GM23338 (cell line): ENCODE measurements at regions not wholly inside any gene's neighbourhood (a gene's known extent, or its start where the extent isn't known, plus 50 kb on each side); places are given as distances from the start of the nearest gene placed in this dataset.

Source experiments
- ATAC-seq: fragments of 200-7000 bp; cut with Tn5 transposase; 3 replicates; pipeline ENCODE4 v1.9.1; 2020
- DNase-seq: peaks from one replicate; pipeline ENCODE4 v3.0.0-alpha.2; 2015; ENCODE audit warnings: low spot score
- H2AFZ ChIP-seq: fragments of 200-600 bp; sonication (generic); 2 replicates; pipeline ENCODE4 v1.8.0; 2016; ENCODE audit warnings: antibody characterized with exemption, mild to moderate bottlenecking, moderate library complexity
- H3F3A ChIP-seq: fragments of 200-600 bp; sonication (generic); replicated peaks from 2 replicates; pipeline ENCODE4 v1.8.0; 2017; ENCODE audit warnings: antibody characterized with exemption, mixed run types, low read depth
- H3K27ac ChIP-seq: fragments of 200-600 bp; sonication (generic); 2 replicates; pipeline ENCODE4 v1.6.1; 2016; ENCODE audit warnings: low read depth
- H3K27me3 ChIP-seq: fragments of 200-600 bp; sonication (generic); 2 replicates; pipeline ENCODE4 v1.8.0; 2016; ENCODE audit warnings: mild to moderate bottlenecking, mixed run types, moderate library complexity; ENCODE audit not compliant: insufficient read depth
- H3K36me3 ChIP-seq: fragments of 200-600 bp; sonication (generic); 2 replicates; pipeline ENCODE4 v1.8.0; 2016; ENCODE audit warnings: mild to moderate bottlenecking; ENCODE audit not compliant: insufficient read depth
- H3K4me1 ChIP-seq: fragments of 200-600 bp; sonication (generic); 2 replicates; pipeline ENCODE4 v1.8.0; 2016; ENCODE audit warnings: mild to moderate bottlenecking, moderate library complexity; ENCODE audit not compliant: insufficient read depth
- H3K4me2 ChIP-seq: fragments of 200-600 bp; sonication (generic); 2 replicates; pipeline ENCODE4 v1.7.1; 2017; ENCODE audit warnings: mixed run types
- H3K4me3 ChIP-seq: fragments of 200-600 bp; sonication (generic); 2 replicates; pipeline ENCODE4 v1.6.1; 2016; ENCODE audit warnings: mixed run types
- H3K79me2 ChIP-seq: fragments of 200-600 bp; sonication (generic); replicated peaks from 2 replicates; pipeline ENCODE4 v1.8.0; 2017; ENCODE audit warnings: mild to moderate bottlenecking; ENCODE audit not compliant: insufficient read depth
- H3K9me2 ChIP-seq: fragments of 200-600 bp; sonication (generic); 2 replicates; pipeline ENCODE4 v1.8.0; 2017; ENCODE audit not compliant: insufficient read depth
- H4K20me1 ChIP-seq: fragments of 200-600 bp; sonication (generic); replicated peaks from 2 replicates; pipeline ENCODE4 v1.8.0; 2017; ENCODE audit warnings: mild to moderate bottlenecking; ENCODE audit not compliant: insufficient read depth
- H3K27ac Mint-ChIP-seq: 2 replicates; pipeline ENCODE4 v1.8.0; 2020; ENCODE audit warnings: inconsistent platforms, mild to moderate bottlenecking, moderate library complexity, mixed read lengths
- H3K27me3 Mint-ChIP-seq: 3 replicates; pipeline ENCODE4 v1.8.0; 2022; ENCODE audit warnings: low read depth, mild to moderate bottlenecking, moderate library complexity, mixed read lengths, inconsistent platforms; ENCODE audit not compliant: insufficient read depth, poor library complexity
- H3K36me3 Mint-ChIP-seq: 3 replicates; pipeline ENCODE4 v1.8.0; 2021; ENCODE audit warnings: low read depth, mild to moderate bottlenecking, inconsistent platforms, moderate library complexity, mixed read lengths
- H3K4me1 Mint-ChIP-seq: 3 replicates; pipeline ENCODE4 v1.8.0; 2020; ENCODE audit warnings: mild to moderate bottlenecking, inconsistent platforms, mixed read lengths
- H3K4me3 Mint-ChIP-seq: 3 replicates; pipeline ENCODE4 v1.8.0; 2021; ENCODE audit warnings: moderate library complexity, mild to moderate bottlenecking, inconsistent platforms, mixed read lengths
- H3K9me3 Mint-ChIP-seq: 3 replicates; pipeline ENCODE4 v1.8.0; 2020; ENCODE audit warnings: moderate library complexity, mild to moderate bottlenecking, inconsistent platforms, mixed read lengths
- CREB1 ChIP-seq: fragments of 250-450 bp; sonication (Bioruptor Pico); IDR thresholded peaks from 2 replicates; pipeline ENCODE4 v1.5.0; 2020; ENCODE audit warnings: low read depth, mild to moderate bottlenecking, moderate library complexity
- STAT1 ChIP-seq: IDR thresholded peaks from one replicate; pipeline ENCODE4 v1.6.1; 2016; ENCODE audit warnings: antibody characterized with exemption; ENCODE audit not compliant: unreplicated experiment
- TF ChIP-seq, protein P1 (sequence below): IDR thresholded peaks from one replicate; pipeline ENCODE4 v1.6.1; 2018; ENCODE audit warnings: antibody characterized with exemption; ENCODE audit not compliant: unreplicated experiment
- TF ChIP-seq, protein P2 (sequence below): fragments of 250-450 bp; sonication (Bioruptor Pico); IDR thresholded peaks from 2 replicates; pipeline ENCODE4 v1.5.0; 2020; ENCODE audit warnings: mild to moderate bottlenecking, moderate library complexity

DNA sequence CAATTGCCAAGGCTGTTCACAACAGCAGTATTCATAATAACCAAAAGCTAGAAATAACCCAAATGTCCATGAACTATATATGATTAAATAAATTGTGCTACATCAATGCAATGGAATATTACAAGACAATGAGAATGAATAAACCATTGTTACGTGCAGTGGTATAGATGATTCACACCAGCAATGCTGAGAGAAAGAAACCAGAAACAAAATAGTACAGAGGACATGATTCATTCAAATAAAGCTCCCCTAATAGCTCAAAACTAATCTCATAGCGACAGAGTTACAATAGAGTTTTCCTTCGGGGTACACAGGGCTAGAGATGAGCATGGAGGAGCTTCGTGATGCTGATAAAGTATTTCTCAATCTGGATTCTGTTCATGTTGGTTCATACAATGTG, 148.1 kb upstream of the SPANXN1 start:
- Mint-ChIP-seq H3K27ac (no peak overlapping the region), H3K9me3 (peaks cover 53% of the 10 kb centered on the region), H3K27me3 (peaks cover 1% of the 10 kb centered on the region), H3K36me3 (no peaks in the 10 kb centered on the region), H3K4me1 (no peaks in the 10 kb centered on the region), H3K4me3 (no peak overlapping the region)
- no peak overlapping the region for H3K4me2 ChIP-seq
- H3K4me1 ChIP-seq: no peaks in the 10 kb centered on the region
- TF ChIP-seq, protein P1, sequence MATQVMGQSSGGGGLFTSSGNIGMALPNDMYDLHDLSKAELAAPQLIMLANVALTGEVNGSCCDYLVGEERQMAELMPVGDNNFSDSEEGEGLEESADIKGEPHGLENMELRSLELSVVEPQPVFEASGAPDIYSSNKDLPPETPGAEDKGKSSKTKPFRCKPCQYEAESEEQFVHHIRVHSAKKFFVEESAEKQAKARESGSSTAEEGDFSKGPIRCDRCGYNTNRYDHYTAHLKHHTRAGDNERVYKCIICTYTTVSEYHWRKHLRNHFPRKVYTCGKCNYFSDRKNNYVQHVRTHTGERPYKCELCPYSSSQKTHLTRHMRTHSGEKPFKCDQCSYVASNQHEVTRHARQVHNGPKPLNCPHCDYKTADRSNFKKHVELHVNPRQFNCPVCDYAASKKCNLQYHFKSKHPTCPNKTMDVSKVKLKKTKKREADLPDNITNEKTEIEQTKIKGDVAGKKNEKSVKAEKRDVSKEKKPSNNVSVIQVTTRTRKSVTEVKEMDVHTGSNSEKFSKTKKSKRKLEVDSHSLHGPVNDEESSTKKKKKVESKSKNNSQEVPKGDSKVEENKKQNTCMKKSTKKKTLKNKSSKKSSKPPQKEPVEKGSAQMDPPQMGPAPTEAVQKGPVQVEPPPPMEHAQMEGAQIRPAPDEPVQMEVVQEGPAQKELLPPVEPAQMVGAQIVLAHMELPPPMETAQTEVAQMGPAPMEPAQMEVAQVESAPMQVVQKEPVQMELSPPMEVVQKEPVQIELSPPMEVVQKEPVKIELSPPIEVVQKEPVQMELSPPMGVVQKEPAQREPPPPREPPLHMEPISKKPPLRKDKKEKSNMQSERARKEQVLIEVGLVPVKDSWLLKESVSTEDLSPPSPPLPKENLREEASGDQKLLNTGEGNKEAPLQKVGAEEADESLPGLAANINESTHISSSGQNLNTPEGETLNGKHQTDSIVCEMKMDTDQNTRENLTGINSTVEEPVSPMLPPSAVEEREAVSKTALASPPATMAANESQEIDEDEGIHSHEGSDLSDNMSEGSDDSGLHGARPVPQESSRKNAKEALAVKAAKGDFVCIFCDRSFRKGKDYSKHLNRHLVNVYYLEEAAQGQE: no peak
- TF ChIP-seq, protein P2, sequence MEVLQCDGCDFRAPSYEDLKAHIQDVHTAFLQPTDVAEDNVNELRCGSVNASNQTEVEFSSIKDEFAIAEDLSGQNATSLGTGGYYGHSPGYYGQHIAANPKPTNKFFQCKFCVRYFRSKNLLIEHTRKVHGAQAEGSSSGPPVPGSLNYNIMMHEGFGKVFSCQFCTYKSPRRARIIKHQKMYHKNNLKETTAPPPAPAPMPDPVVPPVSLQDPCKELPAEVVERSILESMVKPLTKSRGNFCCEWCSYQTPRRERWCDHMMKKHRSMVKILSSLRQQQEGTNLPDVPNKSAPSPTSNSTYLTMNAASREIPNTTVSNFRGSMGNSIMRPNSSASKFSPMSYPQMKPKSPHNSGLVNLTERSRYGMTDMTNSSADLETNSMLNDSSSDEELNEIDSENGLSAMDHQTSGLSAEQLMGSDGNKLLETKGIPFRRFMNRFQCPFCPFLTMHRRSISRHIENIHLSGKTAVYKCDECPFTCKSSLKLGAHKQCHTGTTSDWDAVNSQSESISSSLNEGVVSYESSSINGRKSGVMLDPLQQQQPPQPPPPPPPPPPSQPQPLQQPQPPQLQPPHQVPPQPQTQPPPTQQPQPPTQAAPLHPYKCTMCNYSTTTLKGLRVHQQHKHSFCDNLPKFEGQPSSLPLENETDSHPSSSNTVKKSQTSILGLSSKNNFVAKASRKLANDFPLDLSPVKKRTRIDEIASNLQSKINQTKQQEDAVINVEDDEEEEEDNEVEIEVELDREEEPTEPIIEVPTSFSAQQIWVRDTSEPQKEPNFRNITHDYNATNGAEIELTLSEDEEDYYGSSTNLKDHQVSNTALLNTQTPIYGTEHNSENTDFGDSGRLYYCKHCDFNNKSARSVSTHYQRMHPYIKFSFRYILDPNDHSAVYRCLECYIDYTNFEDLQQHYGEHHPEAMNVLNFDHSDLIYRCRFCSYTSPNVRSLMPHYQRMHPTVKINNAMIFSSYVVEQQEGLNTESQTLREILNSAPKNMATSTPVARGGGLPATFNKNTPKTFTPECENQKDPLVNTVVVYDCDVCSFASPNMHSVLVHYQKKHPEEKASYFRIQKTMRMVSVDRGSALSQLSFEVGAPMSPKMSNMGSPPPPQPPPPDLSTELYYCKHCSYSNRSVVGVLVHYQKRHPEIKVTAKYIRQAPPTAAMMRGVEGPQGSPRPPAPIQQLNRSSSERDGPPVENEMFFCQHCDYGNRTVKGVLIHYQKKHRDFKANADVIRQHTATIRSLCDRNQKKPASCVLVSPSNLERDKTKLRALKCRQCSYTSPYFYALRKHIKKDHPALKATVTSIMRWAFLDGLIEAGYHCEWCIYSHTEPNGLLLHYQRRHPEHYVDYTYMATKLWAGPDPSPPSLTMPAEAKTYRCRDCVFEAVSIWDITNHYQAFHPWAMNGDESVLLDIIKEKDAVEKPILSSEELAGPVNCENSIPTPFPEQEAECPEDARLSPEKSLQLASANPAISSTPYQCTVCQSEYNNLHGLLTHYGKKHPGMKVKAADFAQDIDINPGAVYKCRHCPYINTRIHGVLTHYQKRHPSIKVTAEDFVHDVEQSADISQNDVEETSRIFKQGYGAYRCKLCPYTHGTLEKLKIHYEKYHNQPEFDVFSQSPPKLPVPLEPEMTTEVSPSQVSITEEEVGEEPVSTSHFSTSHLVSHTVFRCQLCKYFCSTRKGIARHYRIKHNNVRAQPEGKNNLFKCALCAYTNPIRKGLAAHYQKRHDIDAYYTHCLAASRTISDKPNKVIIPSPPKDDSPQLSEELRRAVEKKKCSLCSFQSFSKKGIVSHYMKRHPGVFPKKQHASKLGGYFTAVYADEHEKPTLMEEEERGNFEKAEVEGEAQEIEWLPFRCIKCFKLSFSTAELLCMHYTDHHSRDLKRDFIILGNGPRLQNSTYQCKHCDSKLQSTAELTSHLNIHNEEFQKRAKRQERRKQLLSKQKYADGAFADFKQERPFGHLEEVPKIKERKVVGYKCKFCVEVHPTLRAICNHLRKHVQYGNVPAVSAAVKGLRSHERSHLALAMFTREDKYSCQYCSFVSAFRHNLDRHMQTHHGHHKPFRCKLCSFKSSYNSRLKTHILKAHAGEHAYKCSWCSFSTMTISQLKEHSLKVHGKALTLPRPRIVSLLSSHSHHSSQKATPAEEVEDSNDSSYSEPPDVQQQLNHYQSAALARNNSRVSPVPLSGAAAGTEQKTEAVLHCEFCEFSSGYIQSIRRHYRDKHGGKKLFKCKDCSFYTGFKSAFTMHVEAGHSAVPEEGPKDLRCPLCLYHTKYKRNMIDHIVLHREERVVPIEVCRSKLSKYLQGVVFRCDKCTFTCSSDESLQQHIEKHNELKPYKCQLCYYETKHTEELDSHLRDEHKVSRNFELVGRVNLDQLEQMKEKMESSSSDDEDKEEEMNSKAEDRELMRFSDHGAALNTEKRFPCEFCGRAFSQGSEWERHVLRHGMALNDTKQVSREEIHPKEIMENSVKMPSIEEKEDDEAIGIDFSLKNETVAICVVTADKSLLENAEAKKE (CRISPR knock-in tag): no peak
- TF ChIP-seq STAT1: no peak
- no peak for TF ChIP-seq CREB1 (CRISPR knock-in tag)
- no peaks in the 10 kb centered on the region for H4K20me1 ChIP-seq
- no peak for ATAC-seq
- H3K79me2 ChIP-seq: no peaks in the 10 kb centered on the region
- H3F3A ChIP-seq: no peaks in the 10 kb centered on the region
- DNase-seq: no peak
- no peaks in the 10 kb centered on the region for H3K36me3 ChIP-seq
- no peak overlapping the region for H2AFZ ChIP-seq
- no peaks in the 10 kb centered on the region for H3K9me2 ChIP-seq
- no peak overlapping the region for H3K4me3 ChIP-seq
- no peak overlapping the region for H3K27ac ChIP-seq
- H3K27me3 ChIP-seq: no peaks in the 10 kb centered on the region
